ENCODE measurements at regions not wholly inside any gene's neighbourhood (a gene's known extent, or its start where the extent isn't known, plus 50 kb on each side); places are given as distances from the start of the nearest gene placed in this dataset.

GRCh38 chr6:55003719-55004430, 157.3 kb downstream of the FAM83B start:
- TF ChIP-seq CTCF (IDR thresholded peaks at IDR 0.05) (no peak), POLR2A (IDR thresholded peaks at IDR 0.05) (no peak)
